Dedifferentiated amniotic fluid mesenchymal stem cell (primary cell): ENCODE measurements at regions not wholly inside any gene's neighbourhood (a gene's known extent, or its start where the extent isn't known, plus 50 kb on each side); places are given as distances from the start of the nearest gene placed in this dataset.

Source experiments
- DNase-seq: peaks from one replicate; pipeline ENCODE4 v3.0.0-alpha.2; 2016; ENCODE audit errors: extremely low spot score

DNA sequence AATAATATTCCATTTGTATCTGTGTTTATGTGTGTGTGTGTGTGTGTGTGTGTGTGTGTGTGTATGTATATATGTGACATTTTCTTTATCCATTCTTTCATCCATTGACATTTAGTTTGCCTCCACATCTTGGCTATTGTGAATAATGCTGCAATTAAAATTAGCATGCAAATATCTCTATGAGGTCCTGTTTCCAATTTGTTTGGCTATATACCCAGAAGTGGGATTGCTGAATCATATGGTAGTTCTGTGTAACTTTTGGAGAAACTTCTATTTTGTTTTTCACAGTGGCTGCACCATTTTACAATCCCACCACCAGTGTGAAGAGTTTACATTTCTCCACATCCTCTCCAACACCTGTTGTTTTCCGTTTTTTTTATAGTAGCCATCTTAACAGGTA lies 53.1 kb downstream of the CH25H start:
- no peak for DNase-seq

DNA sequence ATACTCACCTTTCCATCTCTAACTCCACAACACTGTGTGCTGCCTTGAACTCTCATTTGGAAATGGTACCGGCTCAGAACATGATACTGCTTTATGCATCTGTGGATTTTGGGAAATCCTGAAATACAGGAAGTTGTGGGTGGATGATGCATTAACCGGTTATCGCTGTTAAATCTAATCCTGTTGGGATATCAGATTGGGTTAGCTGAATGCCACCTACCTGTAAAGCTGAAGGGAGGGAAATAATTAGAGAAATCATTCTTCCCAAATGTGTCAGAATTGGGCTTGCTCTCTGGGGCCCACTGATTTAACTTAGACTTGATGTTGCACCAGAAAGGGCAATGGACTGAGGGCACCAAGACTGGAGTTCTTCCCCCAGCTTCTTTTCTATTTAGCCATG lies 54.0 kb downstream of the CH25H start:
- DNase-seq = no peak

DNA sequence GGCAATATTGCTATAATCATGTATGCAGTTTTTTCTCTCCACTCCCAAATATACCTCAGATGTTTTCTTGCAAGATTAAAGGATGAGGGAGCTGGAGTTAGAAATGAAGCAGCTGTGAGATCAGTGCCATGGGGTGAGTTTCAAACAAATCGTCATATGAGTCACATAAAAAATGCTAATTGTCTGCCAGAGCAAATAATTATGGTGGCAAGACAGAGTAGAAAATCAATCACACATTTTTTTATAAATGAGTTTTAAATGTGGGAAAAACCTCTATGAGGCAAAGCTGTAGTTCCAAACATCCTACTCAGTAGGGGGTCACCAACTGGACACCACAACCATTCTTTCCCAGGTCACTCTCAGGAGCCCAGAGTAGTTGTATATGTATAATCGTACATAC lies 55.3 kb downstream of the CH25H start:
- no peak for DNase-seq

DNA sequence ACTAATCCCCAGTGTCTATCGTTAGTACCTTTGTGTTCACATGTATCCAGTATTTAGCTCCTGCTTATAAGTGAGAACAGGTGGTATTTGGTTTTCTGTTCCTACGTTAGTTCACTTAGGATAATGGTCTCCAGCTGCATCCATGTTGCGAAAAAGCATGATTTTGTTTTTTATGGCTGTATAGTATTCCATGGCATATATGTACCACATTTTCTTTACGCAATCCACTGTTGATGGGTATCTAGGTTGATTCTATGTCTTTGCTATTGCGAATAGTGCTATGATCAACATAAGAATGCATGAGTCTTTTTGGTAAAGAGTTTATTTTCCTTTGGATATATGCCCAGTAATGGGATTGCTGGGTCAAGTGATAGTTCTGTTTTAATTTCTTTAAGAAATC lies 59.1 kb downstream of the CH25H start:
- DNase-seq = no peak

DNA sequence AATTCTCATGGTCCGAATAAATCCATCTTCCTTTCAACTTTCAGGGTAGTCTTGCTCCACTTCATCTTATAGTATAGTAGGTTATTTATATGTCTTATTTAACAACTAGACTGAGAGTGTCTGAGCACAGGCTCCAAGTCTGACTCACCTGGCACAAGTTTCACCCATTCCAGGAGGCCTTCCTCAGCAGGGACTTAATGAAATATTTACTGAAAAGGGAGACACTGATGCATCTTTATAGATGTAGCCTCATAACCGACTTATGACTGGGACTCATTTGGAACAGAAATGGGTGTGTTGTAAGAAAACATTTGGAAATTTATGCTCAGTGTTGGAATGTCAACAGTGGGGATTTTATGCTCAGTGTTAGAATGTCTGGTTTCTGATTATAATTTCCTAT lies 59.9 kb downstream of the CH25H start:
- DNase-seq = peak; percentile 47

DNA sequence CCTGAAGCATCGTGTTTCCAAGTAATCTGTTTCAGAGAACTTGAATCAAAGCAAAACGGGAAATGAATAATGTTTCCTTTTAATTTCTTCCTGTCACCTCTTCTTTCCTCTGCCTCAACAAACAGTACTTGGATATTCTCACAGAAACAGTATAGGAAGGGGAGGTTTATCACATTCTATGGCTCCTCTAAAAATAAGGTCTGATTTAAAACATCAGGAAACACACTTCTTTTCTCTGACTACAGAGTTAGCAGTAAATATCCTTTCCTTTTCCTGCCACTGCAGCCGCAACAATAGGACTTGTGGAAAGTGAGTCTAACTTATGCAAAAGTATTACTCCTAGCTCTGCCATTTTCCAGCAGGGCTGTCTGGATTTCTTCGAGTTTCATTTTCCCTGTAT lies 62.3 kb downstream of the CH25H start:
- no peak for DNase-seq

DNA sequence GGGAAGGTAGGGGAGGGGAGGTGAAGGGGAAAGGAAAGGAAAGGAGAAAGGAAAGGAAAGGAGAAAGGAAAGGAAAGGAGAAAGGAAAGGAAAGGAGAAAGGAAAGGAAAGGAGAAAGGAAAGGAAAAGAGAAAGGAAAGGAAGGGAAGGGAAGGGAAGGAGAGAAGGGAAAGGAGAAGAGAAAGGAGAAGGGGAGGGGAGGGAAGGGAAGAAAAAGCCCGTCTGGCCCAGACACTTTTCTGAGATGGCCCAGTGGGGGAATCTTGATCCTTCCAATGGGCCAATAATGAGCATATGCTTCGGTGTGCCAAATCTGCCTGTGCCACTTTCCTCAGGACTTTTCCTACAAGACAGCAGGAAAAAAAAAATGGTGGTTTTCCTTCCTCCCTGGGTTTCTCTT lies 64.5 kb downstream of the CH25H start:
- DNase-seq = no peak

DNA sequence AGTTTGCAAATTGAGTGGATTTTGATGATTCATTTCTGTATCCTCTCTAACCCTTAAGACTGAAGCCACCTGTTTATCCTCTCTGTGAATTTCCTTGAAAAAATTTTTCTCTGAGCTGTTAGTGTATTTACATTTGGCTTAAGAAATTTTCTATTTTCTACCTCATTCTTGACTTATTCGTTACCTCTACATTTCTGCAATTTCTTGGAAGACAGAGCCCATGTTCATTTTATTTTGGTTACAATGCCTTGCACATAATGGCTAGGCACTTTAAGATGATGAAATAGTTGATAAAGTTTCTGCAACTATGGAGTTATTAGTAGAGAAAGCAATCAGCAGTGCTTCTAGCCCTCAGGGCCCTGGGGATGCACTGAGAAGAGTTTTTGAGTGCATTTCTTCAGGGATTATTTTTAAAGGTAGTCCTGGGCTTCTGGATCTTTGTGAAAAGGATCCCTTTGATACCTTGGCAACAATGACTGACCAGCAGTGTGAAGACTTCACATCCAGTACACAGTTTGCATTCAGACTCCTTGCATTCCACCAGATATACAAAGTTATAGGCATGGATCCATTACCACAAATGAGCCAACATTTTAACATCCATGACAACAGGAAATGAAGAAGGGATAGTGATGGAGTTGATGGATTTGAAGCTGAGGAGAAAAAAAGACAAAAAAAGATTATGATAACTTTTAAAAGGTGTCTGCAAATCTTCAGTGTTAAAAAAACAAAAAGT lies 68.2 kb downstream of the CH25H start:
- DNase-seq = peak; percentile 81

DNA sequence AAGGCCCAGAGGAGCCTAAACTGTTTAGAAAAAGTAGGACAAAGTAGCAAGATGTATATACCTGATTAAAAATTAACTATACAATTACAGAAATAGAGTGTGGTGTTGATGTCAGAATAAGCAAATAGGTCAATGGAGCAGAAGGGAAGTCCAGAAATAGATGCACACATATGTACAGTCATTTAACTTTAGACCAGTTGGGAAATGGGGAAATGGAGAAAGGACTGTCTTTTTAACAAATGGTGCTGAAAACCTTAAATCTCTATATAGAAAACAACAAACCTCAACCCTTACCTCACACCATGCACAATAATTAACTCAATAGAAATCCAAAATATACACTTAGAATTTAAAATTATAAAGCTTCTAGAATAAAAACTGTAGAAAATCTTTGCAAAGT lies 72.2 kb downstream of the CH25H start:
- DNase-seq = no peak

DNA sequence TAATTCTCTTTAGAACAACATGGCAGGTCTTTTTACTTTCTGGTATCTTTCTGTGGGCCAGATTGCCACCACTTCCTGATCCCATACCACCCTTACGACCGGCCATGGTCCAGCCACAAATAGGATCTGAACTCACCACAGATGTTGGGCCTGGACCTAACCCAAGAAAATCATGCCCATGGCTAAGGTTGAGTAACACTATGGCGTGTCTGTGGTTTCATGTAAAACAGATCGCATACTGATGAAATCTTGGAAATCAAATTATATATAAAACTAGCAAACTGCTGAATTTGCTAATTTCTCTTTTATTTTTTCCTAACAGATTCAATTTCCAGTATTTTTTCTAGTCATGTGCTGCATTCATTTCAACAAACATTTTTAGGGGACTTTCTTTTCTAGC lies 77.2 kb downstream of the CH25H start:
- peak; percentile 92 for DNase-seq

DNA sequence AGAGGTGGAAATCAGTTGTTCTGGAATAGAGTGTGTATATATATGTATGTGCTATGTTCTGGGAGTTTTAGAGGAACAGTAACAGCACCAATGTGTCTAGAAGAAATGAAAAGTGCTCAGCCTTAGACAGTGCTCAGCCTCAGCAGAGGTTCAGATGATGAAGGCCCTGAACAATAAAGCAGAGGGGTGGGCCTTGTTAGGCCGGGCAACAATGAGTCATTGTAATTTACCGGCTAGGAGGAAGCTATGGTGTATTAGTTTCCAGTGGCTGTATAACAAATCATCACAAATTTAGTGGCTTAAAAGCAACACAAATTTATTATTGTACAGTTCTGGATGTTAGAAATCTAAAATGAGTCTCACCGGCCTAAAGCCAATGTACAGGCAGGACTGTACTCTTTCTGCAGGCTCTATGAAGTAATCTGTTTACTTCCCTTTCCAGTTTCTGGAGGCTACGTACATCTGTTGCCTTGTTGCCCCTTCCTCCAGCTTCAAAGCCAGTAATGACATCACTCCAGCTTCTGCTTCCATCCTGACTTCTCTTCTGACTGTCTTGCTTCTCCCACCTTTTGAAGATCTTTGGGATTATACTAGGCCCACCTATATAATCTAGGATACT lies 84.6 kb downstream of the CH25H start:
- DNase-seq = no peak

DNA sequence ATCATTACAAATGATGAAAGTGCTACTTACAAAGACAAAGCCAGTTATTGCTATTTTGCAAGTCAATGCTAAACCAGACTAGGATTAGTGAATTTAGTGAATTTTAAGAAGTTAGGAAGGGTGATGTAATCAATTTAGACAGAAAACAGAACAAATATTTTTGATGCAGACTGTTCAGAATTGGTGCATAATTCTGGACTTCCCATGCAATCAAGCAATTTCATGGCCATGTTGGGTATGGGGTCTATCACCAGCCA lies 85.4 kb downstream of the CH25H start:
- no peak for DNase-seq

DNA sequence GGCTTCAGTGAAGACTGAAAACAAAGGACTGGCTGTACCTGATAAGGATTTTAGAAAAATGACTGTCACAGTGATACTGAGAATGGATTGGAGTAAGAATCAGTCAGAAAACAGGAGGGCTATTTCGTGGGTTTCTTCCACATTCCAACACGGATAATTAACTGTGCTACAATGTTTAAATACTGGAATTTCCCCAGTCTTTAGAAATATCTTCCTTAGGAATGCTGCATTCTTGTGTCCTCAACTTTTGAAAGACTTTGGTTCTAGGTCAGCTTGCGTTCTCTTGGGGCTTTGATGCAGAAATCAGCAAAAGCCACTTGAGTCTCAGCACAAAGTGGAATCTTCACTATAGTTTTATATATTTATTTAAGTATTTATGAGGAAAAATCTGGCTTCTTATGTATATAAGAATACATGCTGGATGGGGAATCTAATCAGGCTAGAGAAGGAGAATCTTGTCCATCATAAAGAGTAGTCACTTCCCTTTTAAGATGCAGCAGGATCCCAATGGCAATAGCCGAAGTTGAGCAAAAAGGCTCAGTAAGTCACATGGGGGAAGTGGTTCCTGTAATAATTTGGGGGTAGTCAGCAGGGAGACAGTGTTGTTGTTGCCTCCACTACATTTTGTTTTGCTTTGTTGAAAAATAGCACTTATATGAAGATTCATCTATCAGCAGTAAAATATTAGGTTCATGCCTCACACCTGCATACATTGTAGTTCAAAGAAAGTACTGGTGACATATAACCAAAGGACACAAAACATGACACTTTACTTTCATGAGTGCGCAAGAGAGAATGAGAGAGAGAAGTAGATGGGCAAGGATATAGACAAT lies 86.0 kb downstream of the CH25H start:
- no peak for DNase-seq

DNA sequence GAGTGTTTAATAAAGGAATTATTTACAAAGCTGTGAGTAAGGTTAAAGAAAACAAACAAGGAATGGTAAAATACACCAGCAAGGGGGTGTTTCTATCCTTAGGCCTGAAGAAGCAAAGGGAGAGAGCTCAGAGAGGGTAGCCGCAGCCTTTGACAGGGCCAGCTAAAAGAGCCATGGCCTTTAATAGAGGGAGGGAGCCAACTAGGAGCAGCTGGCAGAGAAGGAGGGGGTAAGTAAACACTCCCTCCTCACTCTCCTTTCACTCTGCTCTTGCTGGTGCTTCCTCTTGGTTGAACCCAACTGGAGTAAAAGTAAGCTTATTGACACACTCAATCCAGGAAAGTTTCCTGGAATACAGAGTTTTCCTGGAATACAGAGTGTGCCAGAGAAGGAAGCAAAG lies 87.5 kb downstream of the CH25H start:
- DNase-seq = no peak

DNA sequence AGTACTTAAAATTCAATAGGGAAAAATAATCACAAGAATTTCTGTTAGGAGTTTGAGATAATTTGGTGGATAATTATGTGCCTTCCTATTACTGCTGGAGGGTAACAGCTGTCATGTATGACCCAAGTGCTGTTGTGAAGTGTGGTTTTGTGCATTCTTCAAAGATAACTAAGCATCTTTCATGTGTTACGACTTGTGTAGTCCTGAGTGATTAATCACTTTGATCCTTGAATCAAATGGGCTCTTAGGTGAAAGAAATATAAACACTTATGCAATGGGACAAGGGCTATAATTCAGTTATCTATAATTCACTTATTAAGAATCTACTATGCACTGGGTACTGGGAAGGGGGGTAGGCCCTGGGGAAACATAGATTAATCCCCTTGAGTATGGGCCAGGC lies 89.0 kb downstream of the CH25H start:
- DNase-seq = no peak

DNA sequence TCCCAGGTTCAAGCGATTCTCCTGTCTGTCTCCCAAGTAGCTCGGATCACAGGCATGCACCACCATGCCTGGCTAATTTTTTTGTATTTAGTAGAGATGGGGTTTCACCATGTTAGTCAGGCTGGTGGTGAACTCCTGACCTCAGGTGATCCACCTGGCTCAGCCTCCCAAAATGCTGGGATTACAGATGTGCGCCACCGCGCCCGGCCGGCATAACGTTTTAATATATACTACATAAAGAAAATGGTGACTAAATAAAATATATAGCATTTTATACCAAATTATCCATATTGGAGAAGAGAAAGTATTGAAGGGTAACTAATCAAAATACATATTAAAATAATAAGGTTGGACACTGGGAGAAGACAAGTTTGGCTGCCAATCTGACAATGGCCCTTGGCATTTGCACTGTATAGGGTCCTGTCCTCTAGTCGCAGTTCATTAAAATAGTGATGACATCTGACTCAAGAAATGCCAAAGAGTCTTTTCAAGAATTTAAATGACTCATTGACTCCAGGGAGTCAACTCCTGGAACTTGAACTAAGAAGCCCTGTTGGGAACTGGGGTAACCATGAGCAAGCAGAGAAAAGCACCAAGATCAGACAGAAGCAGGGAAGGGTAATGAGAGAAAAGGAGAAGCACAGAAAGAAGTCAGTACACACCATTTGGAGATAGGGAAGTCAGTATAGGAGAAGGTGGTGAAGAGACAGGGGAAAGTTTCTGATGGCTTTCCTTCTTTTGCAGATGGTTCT lies 91.1 kb downstream of the CH25H start:
- peak; percentile 47 for DNase-seq

DNA sequence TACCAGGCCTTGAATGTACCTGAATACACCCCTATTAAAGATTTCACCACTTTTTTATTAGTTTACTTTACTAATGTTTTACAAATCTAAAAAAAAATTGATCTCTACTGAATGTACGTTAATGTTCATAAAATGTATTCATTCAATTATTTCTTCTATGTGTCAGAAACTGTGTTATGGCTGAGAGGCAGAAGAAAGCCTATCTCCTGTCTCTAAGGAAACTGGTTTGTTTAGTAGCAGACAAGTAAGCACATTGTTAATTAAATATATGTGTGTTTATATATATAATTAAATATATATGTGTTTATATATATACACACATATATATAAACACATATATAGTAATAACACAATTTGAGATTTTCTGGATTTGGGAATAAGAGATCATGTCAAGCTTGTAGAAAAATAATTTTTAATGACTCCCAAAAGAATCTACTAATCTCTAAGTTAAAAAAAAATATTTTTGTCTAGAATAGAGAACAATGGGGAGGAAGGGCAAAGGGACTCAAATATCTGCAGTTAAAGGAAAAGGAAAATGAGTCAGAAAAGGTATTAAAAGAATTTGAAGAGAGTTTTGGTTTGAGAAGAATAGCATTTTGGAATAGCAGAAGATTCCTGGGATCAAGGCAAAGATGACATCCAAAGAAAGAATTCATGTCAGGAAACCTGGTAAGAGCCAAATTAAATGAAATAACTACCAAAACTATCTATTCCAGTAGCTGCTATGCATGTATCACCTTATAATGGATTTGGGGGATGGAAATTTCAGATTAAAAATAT lies 92.1 kb downstream of the CH25H start:
- DNase-seq = no peak

DNA sequence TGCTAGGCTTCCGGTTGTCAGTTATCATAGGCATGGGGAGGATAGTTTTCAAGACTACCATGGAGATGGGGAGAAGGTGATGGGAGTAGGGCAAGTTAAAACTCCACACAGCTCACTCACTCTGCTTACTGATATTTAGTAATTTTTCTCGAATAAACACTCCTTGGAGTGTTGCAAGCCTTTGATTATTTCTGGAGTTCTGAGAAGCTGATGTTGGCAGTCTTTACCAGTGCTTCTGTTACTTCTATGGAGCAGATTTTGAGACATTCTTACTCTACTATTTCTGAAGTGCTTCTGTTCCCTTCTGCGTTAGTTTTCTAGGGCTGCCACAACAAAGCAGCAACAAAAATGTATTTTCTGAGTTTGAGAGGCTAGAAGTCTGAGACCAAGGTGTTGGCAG lies 104.4 kb downstream of the CH25H start:
- DNase-seq = no peak

DNA sequence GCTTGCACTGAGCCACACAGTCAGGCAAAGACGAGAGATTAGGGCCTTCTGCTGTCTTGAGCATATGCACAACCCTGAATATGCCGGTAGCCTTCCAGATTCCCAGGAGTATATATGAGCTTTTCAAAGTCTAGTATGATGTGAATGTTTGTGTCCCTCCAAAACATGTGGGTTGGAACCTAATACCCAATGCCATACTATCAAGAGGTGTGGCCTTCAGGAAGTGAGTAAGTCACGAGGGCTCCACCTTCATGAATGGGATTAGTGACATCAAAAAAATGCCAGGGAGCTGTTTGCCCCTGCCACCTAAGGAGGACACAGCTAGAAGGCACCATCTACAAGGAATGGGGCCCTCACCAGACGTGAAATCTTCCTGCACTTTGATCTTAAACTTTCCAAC lies 105.2 kb downstream of the CH25H start:
- no peak for DNase-seq

DNA sequence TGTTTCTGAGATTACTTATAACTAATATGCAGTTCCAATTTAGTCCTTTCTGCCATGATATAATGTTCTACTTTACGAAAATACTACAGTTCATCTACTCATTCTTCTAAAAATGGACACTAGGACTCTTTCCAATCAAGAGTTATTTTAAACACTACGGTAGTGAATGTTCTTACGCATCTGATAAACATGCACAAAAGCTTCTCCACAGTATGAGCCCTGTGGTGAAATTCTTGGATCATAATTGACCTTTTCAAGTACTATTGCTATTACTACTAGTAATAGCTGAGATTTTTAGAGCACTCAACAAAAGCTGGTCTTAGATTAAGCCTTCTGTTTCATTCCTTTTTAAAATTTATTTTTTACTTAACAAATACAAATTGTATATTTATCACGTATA lies 106.4 kb downstream of the CH25H start:
- DNase-seq = no peak

DNA sequence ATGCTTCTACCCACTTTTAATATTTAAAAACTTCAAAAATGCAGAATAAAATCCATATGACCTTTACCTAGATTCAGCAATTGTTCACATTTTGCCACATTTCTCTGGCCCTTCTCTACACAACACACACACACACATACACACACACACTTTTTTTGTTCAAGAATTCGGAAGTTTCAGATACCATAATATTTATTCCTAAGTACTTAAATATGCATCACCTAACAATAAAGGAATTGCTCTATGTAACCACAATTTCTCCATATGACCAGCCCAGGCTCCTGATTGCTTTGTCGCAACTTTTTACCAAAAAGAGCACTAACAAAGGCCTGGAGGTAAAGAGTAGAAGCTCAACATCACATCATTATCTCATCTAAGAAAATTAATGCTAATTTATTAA lies 106.6 kb downstream of the FAS start:
- no peak for DNase-seq
